ENCODE measurements at regions not wholly inside any gene's neighbourhood (a gene's known extent, or its start where the extent isn't known, plus 50 kb on each side); places are given as distances from the start of the nearest gene placed in this dataset.

DNA sequence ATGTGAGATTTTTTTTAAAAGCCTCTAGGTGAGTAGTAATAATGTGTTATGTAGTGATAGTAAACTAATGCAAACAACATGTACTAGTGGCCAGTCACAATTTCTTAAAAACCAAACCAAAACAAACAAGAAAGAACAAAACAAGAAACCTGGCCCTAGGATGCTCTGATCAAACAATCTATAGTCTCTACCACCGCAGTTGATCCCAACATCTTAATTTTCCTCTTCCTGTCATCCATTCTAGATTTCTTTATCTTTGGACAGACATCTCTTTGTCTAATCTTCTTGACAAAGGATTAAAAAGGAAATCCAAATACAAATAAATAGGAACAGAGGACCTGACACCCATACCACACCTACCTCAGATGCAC, 188.2 kb upstream of the ADAMTS5 start:
- TF ChIP-seq, protein P1, sequence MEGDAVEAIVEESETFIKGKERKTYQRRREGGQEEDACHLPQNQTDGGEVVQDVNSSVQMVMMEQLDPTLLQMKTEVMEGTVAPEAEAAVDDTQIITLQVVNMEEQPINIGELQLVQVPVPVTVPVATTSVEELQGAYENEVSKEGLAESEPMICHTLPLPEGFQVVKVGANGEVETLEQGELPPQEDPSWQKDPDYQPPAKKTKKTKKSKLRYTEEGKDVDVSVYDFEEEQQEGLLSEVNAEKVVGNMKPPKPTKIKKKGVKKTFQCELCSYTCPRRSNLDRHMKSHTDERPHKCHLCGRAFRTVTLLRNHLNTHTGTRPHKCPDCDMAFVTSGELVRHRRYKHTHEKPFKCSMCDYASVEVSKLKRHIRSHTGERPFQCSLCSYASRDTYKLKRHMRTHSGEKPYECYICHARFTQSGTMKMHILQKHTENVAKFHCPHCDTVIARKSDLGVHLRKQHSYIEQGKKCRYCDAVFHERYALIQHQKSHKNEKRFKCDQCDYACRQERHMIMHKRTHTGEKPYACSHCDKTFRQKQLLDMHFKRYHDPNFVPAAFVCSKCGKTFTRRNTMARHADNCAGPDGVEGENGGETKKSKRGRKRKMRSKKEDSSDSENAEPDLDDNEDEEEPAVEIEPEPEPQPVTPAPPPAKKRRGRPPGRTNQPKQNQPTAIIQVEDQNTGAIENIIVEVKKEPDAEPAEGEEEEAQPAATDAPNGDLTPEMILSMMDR (IDR thresholded peaks at IDR 0.05) = no peak
- TF ChIP-seq EP300 (IDR thresholded peaks at IDR 0.05) (no peak), POLR2A (IDR thresholded peaks at IDR 0.05) (no peak)
